ENCODE measurements at regions not wholly inside any gene's neighbourhood (a gene's known extent, or its start where the extent isn't known, plus 50 kb on each side); places are given as distances from the start of the nearest gene placed in this dataset.

- no peak for TF ChIP-seq MTA2 (IDR thresholded peaks at IDR 0.05; ENCODE audit: low read depth)
- no peak for TF ChIP-seq HDAC2 (IDR thresholded peaks at IDR 0.05)
- no peak for TF ChIP-seq WRNIP1 (IDR thresholded peaks at IDR 0.05; ENCODE audit: borderline replicate concordance, low read depth, low read length)
These were observed 153.1 kb upstream of the GAP43 start (continued) for GRCh38 chr3:115470254-115470653.

- Histone ChIP-seq H4K20me1 (ENCODE audit: control insufficient read depth, insufficient read depth) (no peaks in the 10 kb centered on the region), H3K4me2 (ENCODE audit: control insufficient read depth, insufficient read depth) (no peak overlapping the region), H3K79me2 (ENCODE audit: control insufficient read depth, insufficient read depth, low read length) (no peaks in the 10 kb centered on the region), H2AFZ (ENCODE audit: control insufficient read depth, low read depth, low read length) (no peak overlapping the region), H3K4me3 (no peak overlapping the region), H3K36me3 (ENCODE audit: control insufficient read depth in 2 of 2, insufficient read depth in 2 of 2, low read length in 1 of 2) (no peaks in the 10 kb centered on the region), H3K9ac (ENCODE audit: control insufficient read depth, insufficient read depth, low read length) (no peak overlapping the region), H3K4me1 (ENCODE audit: control insufficient read depth, insufficient read depth, low read length) (no peaks in the 10 kb centered on the region), H3K27ac (ENCODE audit: control insufficient read depth, insufficient read depth) (no peak overlapping the region), H3K27me3 (replicated peaks in 1 of 2; ENCODE audit: control insufficient read depth in 2 of 2, insufficient read depth in 2 of 2, low read length in 1 of 2) (0 out of 4 replicates have a peak, but pooled peaks cover 0 to 2% of the 10 kb centered on the region in 2 experiments), H3K9me3 (replicated peaks; ENCODE audit: control insufficient read depth, insufficient read depth, low read length) (no peaks in the 10 kb centered on the region)
- ChIA-PET POLR2A (no interaction called here), SMC1A (ENCODE audit: uncharacterized antibody, unreplicated experiment) (no interaction called here), RAD21 (ENCODE audit: unreplicated experiment) (no interaction called here), CTCF (no interaction called here)
- FAIRE-seq (no peak), DNase-seq (ENCODE audit: low read depth, low spot score) (no peak), ATAC-seq (no peak)
- intact Hi-C loops (cut with micrococcal nuclease; ENCODE audit: unreplicated experiment), result no loop called here
- WGBS (ENCODE audit: insufficient coverage, insufficient replicate concordance, low lambda C conversion rate, missing lambda C conversion rate), result 57% methylated on average over 9 of the region's 9 CpGs
- in situ Hi-C loops (cut with MboI), result no loop called here
- TF ChIP-seq, protein P1, sequence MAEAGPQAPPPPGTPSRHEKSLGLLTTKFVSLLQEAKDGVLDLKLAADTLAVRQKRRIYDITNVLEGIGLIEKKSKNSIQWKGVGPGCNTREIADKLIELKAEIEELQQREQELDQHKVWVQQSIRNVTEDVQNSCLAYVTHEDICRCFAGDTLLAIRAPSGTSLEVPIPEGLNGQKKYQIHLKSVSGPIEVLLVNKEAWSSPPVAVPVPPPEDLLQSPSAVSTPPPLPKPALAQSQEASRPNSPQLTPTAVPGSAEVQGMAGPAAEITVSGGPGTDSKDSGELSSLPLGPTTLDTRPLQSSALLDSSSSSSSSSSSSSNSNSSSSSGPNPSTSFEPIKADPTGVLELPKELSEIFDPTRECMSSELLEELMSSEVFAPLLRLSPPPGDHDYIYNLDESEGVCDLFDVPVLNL (IDR thresholded peaks at IDR 0.05; ENCODE audit: low read depth, low read length), result no peak
- TF ChIP-seq FOS (IDR thresholded peaks at IDR 0.05; ENCODE audit: borderline replicate concordance, extremely low read depth, insufficient read length) (no peak), RELA (IDR thresholded peaks at IDR 0.05; ENCODE audit: borderline replicate concordance, partially characterized antibody) (no peak), MEF2A (IDR thresholded peaks at IDR 0.05; ENCODE audit: insufficient read depth, low read depth, low read length) (no peak), IRF5 (IDR thresholded peaks at IDR 0.05; ENCODE audit: borderline replicate concordance) (no peak), SUPT20H (IDR thresholded peaks at IDR 0.05; ENCODE audit: borderline replicate concordance, control insufficient read depth, low read depth, low read length) (no peak), SMARCA5 (IDR thresholded peaks at IDR 0.05) (no peak), NRF1 (conservative IDR thresholded peaks at IDR 0.05; ENCODE audit: low read depth, low read length) (no peak), ZZZ3 (IDR thresholded peaks at IDR 0.05; ENCODE audit: control insufficient read depth, insufficient read length, low read depth) (no peak), DPF2 (IDR thresholded peaks at IDR 0.05) (no peak), HCFC1 (IDR thresholded peaks at IDR 0.05; ENCODE audit: low read length) (no peak), TBL1XR1 (IDR thresholded peaks at IDR 0.05; ENCODE audit: low read depth, low read length) (no peak), CHD4 (IDR thresholded peaks at IDR 0.05) (no peak), CBX5 (IDR thresholded peaks at IDR 0.05; ENCODE audit: low read depth) (no peak), RAD51 (IDR thresholded peaks at IDR 0.05) (no peak), NFYB (IDR thresholded peaks at IDR 0.05; ENCODE audit: insufficient read depth, low read depth, low read length) (no peak)
- TF ChIP-seq, protein P2, sequence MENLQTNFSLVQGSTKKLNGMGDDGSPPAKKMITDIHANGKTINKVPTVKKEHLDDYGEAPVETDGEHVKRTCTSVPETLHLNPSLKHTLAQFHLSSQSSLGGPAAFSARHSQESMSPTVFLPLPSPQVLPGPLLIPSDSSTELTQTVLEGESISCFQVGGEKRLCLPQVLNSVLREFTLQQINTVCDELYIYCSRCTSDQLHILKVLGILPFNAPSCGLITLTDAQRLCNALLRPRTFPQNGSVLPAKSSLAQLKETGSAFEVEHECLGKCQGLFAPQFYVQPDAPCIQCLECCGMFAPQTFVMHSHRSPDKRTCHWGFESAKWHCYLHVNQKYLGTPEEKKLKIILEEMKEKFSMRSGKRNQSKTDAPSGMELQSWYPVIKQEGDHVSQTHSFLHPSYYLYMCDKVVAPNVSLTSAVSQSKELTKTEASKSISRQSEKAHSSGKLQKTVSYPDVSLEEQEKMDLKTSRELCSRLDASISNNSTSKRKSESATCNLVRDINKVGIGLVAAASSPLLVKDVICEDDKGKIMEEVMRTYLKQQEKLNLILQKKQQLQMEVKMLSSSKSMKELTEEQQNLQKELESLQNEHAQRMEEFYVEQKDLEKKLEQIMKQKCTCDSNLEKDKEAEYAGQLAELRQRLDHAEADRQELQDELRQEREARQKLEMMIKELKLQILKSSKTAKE (IDR thresholded peaks at IDR 0.05; ENCODE audit: low read depth, poor library complexity, severe bottlenecking), result no peak
- no TSS peak for BruUV-seq (replicated peaks)
These were observed 147.9 kb upstream of the GAP43 start for GRCh38 chr3:115475178-115476041.
